ENCODE measurements at regions not wholly inside any gene's neighbourhood (a gene's known extent, or its start where the extent isn't known, plus 50 kb on each side); places are given as distances from the start of the nearest gene placed in this dataset.

- TF ChIP-seq POLR2AphosphoS5 (IDR thresholded peaks at IDR 0.05): no peak
- no peak for TF ChIP-seq POLR2A (IDR thresholded peaks at IDR 0.05)
Measured at GRCh38 chr2:126177479-126177878, 478.5 kb upstream of the GYPC start.
